AML-193 (cell line): ENCODE measurements at regions not wholly inside any gene's neighbourhood (a gene's known extent, or its start where the extent isn't known, plus 50 kb on each side); places are given as distances from the start of the nearest gene placed in this dataset.
"Not testable (repeated sequence)": the region's sequence is repeated elsewhere in the genome, so short reads cannot be mapped to it uniquely, and the experiment has no call there.

Experiments used
- DNase-seq, 2 experiments: peaks; one replicate each; lab custom pipeline; 2025; lab: John Stamatoyannopoulos, UW

DNA sequence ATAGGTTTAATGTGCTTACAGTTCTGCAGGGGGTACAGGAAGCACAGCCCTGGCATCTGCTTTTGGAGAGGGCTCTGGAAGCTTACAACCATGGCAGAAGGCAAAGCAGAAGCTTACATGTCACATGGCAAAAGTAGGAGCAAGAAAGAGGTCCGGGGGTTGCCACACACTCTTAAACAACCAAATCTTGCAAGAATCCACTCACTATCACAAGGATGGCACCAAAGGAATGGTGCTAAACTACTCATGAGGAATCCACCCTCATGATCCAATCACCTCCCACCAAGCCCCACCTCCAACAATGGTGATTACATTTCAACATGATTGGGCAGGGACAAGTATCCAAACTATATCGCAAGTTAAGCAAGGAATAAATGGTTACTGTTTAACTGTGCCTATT is 255.8 kb upstream of the AVPR1A start:
- DNase-seq: no peak

DNA sequence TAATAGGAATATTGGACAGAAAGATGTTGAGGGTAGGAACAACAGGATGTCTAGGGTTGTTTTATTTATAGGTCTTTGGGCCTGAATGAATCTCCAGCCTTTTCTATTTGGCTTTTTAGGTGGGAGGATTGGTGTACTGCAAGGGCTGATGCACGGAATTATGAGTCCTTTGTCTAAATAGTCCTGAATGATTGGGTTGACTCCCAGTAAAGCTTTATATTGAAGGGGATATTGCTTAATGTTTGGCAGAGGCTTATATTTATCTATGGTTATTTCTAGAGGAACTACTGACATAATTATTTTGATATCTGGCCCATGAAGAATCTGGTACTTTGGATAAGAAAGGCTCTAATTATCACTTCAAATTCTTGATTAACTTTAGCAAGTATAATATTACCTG is 253.6 kb upstream of the AVPR1A start:
- DNase-seq: no peak

DNA sequence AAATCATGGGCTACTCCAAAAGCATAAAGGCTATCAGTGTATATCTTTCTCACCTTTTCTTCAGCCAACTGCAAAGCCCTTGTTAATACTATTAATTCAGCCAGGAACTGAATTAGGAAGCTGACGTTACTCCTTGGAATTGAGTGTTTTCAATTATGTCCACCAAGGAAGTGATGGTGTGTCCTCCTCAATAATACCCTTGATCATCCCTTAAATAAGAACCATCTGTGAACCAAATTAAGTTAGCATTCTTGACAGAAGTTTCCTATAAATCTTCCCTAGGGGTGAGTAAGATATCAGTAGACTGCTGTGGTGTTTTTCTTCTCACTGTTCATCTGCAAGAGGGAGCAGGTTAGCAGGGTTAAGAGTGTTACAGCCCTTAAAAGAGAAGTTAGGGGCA is 252.3 kb upstream of the AVPR1A start:
- DNase-seq: no peak

DNA sequence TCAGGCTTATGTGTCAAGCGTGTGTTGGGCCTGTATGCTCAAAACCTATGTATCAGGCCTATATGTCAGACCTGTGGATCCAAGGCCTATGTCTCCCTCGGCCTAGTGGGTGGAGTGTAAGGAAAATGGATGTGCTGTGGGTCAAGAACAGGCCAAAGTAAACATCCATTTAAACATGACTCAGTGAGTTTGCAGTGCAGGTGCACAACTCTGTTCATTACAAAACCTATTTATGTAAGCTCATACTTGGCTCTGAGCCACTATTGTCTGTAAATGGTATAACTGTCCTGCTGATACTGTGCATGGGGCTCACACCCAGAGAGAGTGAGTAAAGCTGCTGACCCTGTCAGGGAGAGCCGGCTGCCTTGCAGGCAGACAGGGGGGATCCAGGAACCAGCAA is 249.7 kb upstream of the AVPR1A start:
- no peak for DNase-seq

GRCh38 chr12:63400318-63400717 is 249.3 kb upstream of the AVPR1A start:
- no peak for DNase-seq

DNA sequence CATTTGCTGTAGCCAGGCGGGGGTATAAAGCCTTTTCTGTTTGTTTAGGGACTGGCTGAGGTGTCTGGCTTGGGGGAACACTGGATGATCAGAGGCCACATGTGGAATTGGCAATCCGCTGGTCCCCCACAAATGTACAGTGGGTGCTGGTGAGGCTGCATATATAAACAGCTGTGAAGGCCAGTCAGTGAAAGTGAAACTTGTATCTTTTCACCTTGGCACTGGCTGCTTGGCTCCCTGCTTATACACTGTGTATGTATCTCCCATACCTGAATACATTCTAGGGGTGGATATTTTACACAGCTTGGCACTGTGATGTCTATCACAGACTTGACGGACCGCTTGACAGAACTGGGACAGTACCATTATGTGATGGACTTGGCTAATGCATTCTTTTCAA is 246.8 kb upstream of the AVPR1A start:
- DNase-seq: no peak

DNA sequence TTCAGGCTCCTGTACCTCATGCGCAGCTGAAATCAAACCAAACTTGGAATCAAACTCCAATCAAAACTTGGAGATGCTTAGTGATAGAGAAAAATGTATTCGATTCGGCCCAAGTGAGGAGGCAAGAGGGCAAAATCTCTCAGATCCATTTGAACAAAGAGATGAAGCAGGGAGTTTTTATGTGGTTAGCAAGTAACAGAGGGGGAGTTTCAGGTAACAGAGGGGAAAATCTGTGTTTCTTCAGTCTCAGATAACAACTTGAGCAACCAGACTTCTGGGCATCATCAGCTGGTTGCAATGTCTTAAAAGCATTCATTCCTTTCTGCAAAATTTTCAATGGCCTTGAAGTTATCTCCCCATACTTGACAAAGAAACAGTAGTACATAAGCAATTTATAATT is 245.1 kb upstream of the AVPR1A start:
- DNase-seq: no peak

GRCh38 chr12:63394983-63395382 is 244.0 kb upstream of the AVPR1A start:
- DNase-seq: no peak

- DNase-seq: no peak
These were observed 243.3 kb upstream of the AVPR1A start for GRCh38 chr12:63394349-63394748.

GRCh38 chr12:63389211-63389610 is 238.2 kb upstream of the AVPR1A start:
- no peak for DNase-seq

DNA sequence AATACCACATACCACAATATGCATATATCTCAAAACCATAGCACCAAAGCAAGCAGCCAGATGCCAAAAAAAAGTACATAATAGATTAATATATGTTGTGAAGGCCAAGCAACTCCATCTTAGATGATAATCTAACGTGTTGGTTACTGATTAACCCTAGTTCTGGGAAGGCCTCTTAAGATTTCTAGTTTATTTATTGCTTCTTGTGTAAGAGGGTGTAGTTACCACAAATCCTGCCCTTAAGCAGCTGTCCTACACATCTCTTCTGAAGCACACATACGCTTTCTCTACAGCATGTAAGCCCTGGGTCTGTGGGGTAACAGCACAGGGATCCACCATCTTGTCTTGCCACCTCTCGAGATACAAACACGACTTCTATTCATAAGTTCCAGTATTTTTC is 236.8 kb upstream of the AVPR1A start:
- DNase-seq: no peak

DNA sequence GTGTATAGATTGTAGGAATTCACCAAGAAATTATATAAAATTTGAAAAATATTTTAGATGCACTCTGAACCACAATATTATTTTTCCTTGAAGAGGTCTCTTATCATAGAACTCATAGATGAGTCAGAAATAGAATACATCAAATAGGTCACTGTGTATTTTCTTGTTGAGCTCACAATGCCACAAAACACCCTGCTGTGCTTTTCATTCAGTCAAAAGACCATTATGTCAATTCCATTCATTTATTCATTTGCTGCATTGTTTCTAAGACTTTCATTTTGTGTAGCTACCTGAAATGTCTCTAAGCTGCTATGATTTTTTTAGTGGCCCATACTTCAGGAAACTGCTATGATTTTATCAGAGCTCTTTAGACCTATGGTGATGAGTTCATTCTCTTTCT is 231.9 kb upstream of the AVPR1A start:
- DNase-seq: no peak

- DNase-seq: no peak
These were observed 211.8 kb upstream of the AVPR1A start for GRCh38 chr12:63362791-63363190.

DNA sequence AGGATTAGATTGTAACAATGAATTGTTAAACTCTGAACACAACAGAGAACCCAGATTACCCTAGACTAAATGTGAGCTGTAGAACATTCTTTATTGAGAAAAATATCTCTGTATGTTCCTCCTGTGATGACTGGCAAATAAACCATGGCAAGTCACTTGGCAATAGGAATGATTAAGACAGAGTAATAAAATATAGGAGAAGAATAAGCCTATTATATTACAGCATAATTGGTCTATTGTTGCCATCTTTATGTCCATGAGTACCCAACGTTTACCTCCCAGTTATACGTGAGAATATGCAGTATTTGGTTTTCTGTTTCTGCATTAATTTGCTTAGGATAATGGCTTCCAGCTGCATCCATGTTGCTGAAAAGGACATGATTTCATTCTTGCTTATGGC is 211.2 kb upstream of the AVPR1A start:
- DNase-seq: no peak

GRCh38 chr12:63354969-63355368 is 204.0 kb upstream of the AVPR1A start:
- DNase-seq: no peak

GRCh38 chr12:63353559-63353958 is 202.6 kb upstream of the AVPR1A start:
- DNase-seq: no peak

GRCh38 chr12:63351370-63351769 is 200.4 kb upstream of the AVPR1A start:
- no peak for DNase-seq

- DNase-seq: no peak
These were observed 197.6 kb upstream of the AVPR1A start for GRCh38 chr12:63348556-63348955.

DNA sequence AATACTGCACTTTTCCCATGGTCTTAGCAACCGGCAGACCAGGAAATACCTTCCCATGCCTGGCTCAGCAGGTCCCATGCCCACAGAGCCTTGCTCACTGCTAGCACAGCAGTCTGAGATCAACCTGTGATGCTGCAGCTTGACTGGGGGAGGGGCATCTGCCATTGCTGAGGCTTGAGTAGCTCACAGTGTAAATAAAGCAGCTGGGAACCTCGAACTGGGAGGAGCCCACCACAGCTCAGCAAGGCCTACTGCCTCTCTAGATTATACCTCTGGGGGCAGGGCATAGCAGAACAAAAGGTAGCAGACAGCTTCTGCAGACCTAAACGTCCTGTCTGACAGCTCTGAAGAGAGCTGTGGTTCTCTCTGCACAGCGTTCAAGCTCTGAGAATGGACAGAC is 186.2 kb upstream of the AVPR1A start:
- not testable (repeated sequence) for DNase-seq

DNA sequence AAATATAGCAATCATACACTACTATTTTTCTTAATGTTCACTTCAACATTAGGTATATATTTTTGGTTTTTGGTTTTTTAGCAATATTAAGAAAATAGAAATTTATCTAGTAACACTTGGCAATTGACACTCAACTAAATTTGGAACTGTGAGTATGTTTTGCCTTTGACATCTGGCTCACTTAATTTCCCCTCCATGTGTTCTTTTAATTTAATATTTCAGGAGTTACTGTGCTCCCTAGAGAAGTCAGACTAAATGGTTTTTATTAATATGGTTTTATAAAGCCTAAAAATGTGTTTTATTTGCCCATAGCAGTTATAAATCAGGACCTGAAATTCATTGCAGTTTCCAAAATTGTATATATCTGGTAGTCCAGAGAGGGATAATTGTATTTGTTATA is 175.3 kb upstream of the AVPR1A start:
- DNase-seq: no peak

GRCh38 chr12:63325757-63326156 is 174.8 kb upstream of the AVPR1A start:
- no peak for DNase-seq

- DNase-seq: no peak
These were observed 172.9 kb upstream of the AVPR1A start for GRCh38 chr12:63323942-63324341.

DNA sequence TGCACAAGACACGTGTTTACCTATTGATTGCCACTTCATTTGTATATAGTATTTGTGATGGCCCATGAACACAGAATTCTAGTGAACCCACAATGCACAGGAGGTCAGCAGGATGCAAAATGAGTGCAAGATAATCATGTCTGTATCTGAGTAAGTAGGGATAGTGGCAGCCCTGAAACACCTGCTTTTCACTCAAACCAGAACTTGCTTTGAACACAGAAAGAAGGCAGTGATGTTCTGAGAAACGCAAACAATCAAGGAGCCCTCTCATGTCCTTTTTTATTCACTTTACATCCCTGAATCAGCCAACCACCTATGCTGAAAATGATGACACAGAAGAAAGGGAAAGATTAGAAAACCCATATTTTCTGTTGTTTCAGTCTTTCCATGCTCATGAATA is 170.4 kb upstream of the AVPR1A start:
- no peak for DNase-seq

DNA sequence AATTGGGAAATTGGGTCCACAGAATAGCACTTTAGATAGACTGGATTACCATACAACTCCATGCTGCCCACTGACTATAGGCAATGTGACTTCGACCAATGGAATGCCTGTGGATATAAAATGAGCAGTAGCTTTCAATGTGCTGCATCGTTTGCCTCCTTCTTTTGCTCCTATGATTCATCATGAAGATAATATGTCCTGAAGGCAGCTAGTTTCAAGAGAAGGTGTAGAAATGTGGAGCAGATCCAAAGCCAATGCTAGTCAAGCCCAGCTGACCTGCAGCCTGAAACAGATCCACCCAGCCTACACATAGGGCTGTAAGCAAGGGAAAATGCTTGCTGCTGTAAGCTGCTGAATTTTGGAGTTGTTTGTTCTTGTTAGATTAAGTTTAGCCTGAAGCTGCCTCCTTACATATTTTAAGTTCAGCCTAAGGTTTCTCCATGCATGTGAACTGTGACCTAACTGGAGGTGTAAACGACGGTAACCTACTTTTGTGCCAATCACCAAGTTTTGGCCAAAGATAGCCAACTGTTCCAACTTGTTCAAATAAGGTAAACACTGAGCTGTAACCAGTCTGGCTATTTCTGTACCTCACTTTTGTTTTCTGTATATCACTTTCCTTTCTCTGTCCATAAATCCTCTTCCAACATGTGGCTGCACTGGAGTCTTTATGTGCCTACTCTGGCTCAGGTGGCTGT is 169.1 kb upstream of the AVPR1A start:
- DNase-seq: no peak

DNA sequence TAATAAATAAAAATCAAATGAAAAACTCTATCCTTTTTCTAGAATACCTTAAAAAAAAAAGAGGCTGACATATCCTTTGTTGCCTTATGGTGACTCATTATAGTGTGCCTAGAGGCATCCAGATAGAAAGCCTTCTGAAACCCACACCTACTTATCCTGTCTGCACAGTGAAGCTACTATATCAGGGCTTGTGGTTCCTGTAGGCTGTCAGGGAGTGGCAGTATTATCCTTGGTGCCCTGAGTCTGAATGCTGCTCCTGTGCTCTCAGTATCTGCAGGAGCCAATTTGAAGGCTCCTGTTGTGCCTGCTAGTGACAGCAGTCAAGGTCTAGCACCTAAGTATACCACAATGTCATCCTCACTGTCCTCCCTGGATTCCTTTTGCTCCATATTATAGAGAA is 168.4 kb upstream of the AVPR1A start:
- no peak for DNase-seq
